HepG2 (cell line): ENCODE measurements at regions not wholly inside any gene's neighbourhood (a gene's known extent, or its start where the extent isn't known, plus 50 kb on each side); places are given as distances from the start of the nearest gene placed in this dataset.

ENCODE experiments used
- ATAC-seq: fragments of 200-7000 bp; cut with Tn5 transposase; 3 replicates; pipeline ENCODE4 v1.9.1; 2020; ENCODE audit warnings: mild to moderate bottlenecking, moderate library complexity
- BruUV-seq: library from RNA; stranded (reverse); fragments of 400-500 nt; replicated peaks from 2 replicates; lab custom pipeline; 2021; lab: Mats Ljungman, UMichigan
- CTCF ChIA-PET: fragments of 300-600 bp; formaldehyde crosslinking; extraction: SDS; loops from one replicate; lab custom pipeline; 2021; ENCODE audit warnings: low total read pairs, inconsistent platforms, low intra/inter-chr PET ratio; lab: Yijun Ruan, JAX
- POLR2A ChIA-PET: fragments of 350-600 bp; sonication (Branson Sonifier 250); formaldehyde crosslinking; loops from one replicate; lab custom pipeline; 2020; ENCODE audit warnings: antibody characterized with exemption, inconsistent platforms; lab: Yijun Ruan, JAX
- DNase-seq: peaks from one replicate; pipeline ENCODE4 v3.0.0-alpha.2; 2015; ENCODE audit warnings: low spot score
- FAIRE-seq: peaks from 3 replicates; lab custom pipeline; 2011; peaks lifted over from hg19 to GRCh38; lab: Jason Lieb, UNC
- H2AFZ ChIP-seq: one replicate; pipeline ENCODE4 v1.6.1; 2011; ENCODE audit warnings: low read length, inconsistent platforms
- H3K27ac ChIP-seq: fragments of 300-600 bp; 3 replicates; pipeline ENCODE4 v1.8.0; 2011; ENCODE audit warnings: mixed run types, mild to moderate bottlenecking, mixed read lengths, low read length, inconsistent platforms; ENCODE audit not compliant: insufficient read depth; ENCODE audit errors: extremely low read length
- H3K27me3 ChIP-seq, 2 experiments: fragments of 200-600 bp in 1 of 2; 2 replicates in 1 of 2; 3 replicates in 1 of 2; pipeline versions ENCODE4 v1.6.0 to v1.8.0; 2011; ENCODE audit warnings: low read length in 2 of 2, mild to moderate bottlenecking in 2 of 2, moderate library complexity in 2 of 2, inconsistent platforms in 1 of 2; ENCODE audit not compliant: insufficient read depth in 2 of 2, control insufficient read depth in 1 of 2
- H3K36me3 ChIP-seq, 2 experiments: fragments of 200-600 bp in 1 of 2; replicated peaks in 1 of 2; 2 replicates in 1 of 2; 3 replicates in 1 of 2; pipeline versions ENCODE4 v1.5.1 to v1.8.0; 2011; ENCODE audit warnings: low read length in 2 of 2, inconsistent platforms in 1 of 2; ENCODE audit not compliant: insufficient read depth in 2 of 2, control insufficient read depth in 1 of 2
- H3K4me1 ChIP-seq: 2 replicates; pipeline ENCODE4 v1.5.1; 2012; ENCODE audit warnings: low read length, inconsistent platforms; ENCODE audit not compliant: insufficient read depth
- H3K4me2 ChIP-seq: 2 replicates; pipeline ENCODE4 v1.6.0; 2011; ENCODE audit warnings: low read depth, low read length, inconsistent platforms
- H3K4me3 ChIP-seq, 3 experiments: fragments of 200-600 bp in 1 of 3; sonication (generic), shearing (Covaris generic) in 1 of 3; replicated peaks in 1 of 3; 2 replicates each; pipeline ENCODE4 v1.5.1; 2011 to 2016; ENCODE audit warnings: low read length in 3 of 3, inconsistent platforms in 2 of 3, low read depth in 2 of 3, mild to moderate bottlenecking in 2 of 3, control low read depth in 1 of 3, mixed read lengths in 1 of 3; ENCODE audit not compliant: insufficient read depth in 1 of 3
- H3K79me2 ChIP-seq: one replicate; pipeline ENCODE4 v1.6.1; 2011; ENCODE audit warnings: low read length, inconsistent platforms; ENCODE audit not compliant: insufficient read depth
- H3K9ac ChIP-seq: 2 replicates; pipeline ENCODE4 v1.6.0; 2011; ENCODE audit warnings: mild to moderate bottlenecking, low read depth, low read length, inconsistent platforms; ENCODE audit not compliant: insufficient read depth
- H3K9me3 ChIP-seq: 2 replicates; pipeline ENCODE4 v1.5.1; 2012; ENCODE audit warnings: mild to moderate bottlenecking, low read length
- H4K20me1 ChIP-seq: 2 replicates; pipeline ENCODE4 v1.6.0; 2011; ENCODE audit warnings: inconsistent platforms, mild to moderate bottlenecking, low read length, moderate library complexity; ENCODE audit not compliant: insufficient read depth
- CAMTA2 ChIP-seq: sonication (generic); formaldehyde crosslinking; IDR thresholded peaks from 2 replicates; pipeline ENCODE4 v1.4.0; 2020; ENCODE audit warnings: mild to moderate bottlenecking, missing genetic modification reagents, borderline replicate concordance
- MXI1 ChIP-seq: IDR thresholded peaks from 3 replicates; pipeline ENCODE4 v1.6.1; 2012; ENCODE audit warnings: low read depth, low read length, inconsistent platforms, borderline replicate concordance
- RAD51 ChIP-seq: fragments of 450-650 bp; IDR thresholded peaks from 2 replicates; pipeline ENCODE4 v1.6.1; 2016; ENCODE audit warnings: borderline replicate concordance
- RARA ChIP-seq: IDR thresholded peaks from 2 replicates; pipeline ENCODE4 v1.6.1; 2016; ENCODE audit warnings: missing genetic modification reagents, missing compliant biosample characterization
- TAF15 ChIP-seq: fragments of 200-400 bp; formaldehyde crosslinking; IDR thresholded peaks from one replicate; pipeline ENCODE4 v1.6.1; 2018; ENCODE audit warnings: mild to moderate bottlenecking, low read depth, low read length; ENCODE audit not compliant: poor library complexity, severe bottlenecking
- ZNF501 ChIP-seq: sonication (generic); formaldehyde crosslinking; IDR thresholded peaks from 2 replicates; pipeline ENCODE4 v1.5.1; 2020; ENCODE audit warnings: mild to moderate bottlenecking, moderate library complexity, missing genetic modification reagents
- ZNF772 ChIP-seq: sonication (generic); formaldehyde crosslinking; IDR thresholded peaks from 2 replicates; pipeline ENCODE4 v1.5.0; 2020; ENCODE audit warnings: mild to moderate bottlenecking, missing genetic modification reagents
- WGBS: methylation state at CpG from one replicate; pipeline ENCODE4 v1.1.6; 2017; ENCODE audit warnings: low lambda C conversion rate; 5-methylcytosine and 5-hydroxymethylcytosine counted together
- in situ Hi-C: cut with HindIII; loops from 2 replicates; pipeline ENCODE4 v1.10.0; 2017; ENCODE audit warnings: low pct_unique_long_range_greater_than_20kb; ENCODE audit not compliant: extremely low pct_ligation_motif_present
- intact Hi-C: fragments of 100-400 bp; cut with micrococcal nuclease; formaldehyde crosslinking; loops from one replicate; pipeline ENCODE4 v1.10.0; 2022; ENCODE audit not compliant: unreplicated experiment
- TF ChIP-seq, protein P1 (sequence below): sonication (generic); formaldehyde crosslinking; IDR thresholded peaks from 2 replicates; pipeline ENCODE4 v1.8.1; 2023; ENCODE audit warnings: missing genetic modification reagents, mild to moderate bottlenecking, borderline replicate concordance
- TF ChIP-seq, protein P2 (sequence below): sonication (generic); formaldehyde crosslinking; IDR thresholded peaks from 2 replicates; pipeline ENCODE4 v1.8.1; 2023; ENCODE audit warnings: mild to moderate bottlenecking, missing genetic modification reagents, borderline replicate concordance
- TF ChIP-seq, protein P3 (sequence below): sonication (generic); formaldehyde crosslinking; IDR thresholded peaks from 2 replicates; pipeline ENCODE4 v1.5.1; 2020; ENCODE audit warnings: mild to moderate bottlenecking, missing genetic modification reagents, borderline replicate concordance

DNA sequence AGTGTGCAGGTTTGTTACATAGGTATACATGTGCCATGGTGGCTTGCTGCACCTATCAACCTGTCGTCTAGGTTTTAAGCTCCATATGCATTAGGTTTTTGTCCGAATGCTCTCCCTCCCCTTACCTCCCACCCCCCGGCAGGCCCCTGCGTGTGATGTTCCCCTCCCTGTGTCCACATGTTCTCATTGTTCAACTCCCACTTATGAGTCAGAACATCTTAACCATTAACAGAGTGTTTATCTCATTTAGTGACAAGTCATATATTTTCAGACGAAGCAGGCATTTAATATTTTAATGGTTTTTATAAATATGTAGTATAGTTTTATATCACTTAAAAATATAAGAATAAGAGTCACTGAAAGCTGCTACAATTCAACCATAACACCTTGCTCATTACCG, 780.5 kb upstream of the ARGLU1 start:
- no peak for DNase-seq
- TF ChIP-seq RARA (CRISPR knock-in tag) = no peak
- BruUV-seq = no TSS peak
- Histone ChIP-seq H3K4me3 (no peak overlapping the region), H3K27me3 (no peaks in the 10 kb centered on the region; a peak in 2 of 5 replicates), H3K4me2 (no peak overlapping the region), H3K9me3 (no peaks in the 10 kb centered on the region), H3K36me3 (no peaks in the 10 kb centered on the region), H3K4me1 (no peaks in the 10 kb centered on the region), H3K9ac (no peak overlapping the region), H3K27ac (no peak overlapping the region), H3K79me2 (no peaks in the 10 kb centered on the region), H4K20me1 (no peaks in the 10 kb centered on the region), H2AFZ (no peak overlapping the region)
- POLR2A ChIA-PET = no interaction called here
- intact Hi-C loops = no loop called here
- CTCF ChIA-PET = no interaction called here
- no peak for FAIRE-seq
- WGBS = 7% methylated on average over 6 of the region's 6 CpGs
- ATAC-seq = no peak
- in situ Hi-C loops = no loop called here

DNA sequence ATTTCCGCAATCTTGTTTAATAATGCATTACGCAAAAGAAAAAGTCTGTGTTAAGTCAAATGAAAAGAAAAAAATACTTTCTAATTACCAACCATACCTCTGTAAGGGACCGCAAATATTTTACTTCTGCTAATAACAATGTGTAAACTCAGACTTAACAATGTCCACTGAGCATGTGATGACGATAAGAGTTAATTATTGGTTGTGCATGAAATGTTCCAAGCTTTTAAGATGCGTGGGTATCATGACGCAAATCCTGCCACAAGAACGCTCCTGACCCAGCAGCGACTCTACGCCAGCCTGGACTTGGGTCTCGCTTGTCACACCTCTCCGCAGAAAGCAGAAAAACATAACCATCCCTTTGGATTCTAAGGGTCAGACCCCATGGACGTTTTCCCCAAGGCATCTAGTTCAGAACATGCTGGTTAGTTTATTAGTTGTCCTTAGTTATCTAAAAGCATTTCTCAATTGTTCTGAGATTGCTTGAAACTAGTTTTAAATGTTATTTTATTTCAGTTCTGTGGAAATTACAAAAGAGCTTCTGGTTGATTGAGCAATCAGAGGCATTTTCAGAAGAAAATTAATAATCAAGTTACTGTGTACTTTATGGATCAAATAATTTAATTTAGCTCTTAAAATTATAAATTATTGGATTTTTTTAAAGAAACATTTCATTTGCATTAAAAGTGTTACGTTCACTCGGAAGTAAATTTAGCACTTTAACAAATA, 779.9 kb upstream of the ARGLU1 start:
- in situ Hi-C loops = no loop called here
- intact Hi-C loops = no loop called here
- Histone ChIP-seq H3K79me2 (no peaks in the 10 kb centered on the region), H3K36me3 (no peaks in the 10 kb centered on the region), H3K27me3 (no peaks in the 10 kb centered on the region; a peak in 2 of 5 replicates), H3K4me2 (no peak overlapping the region), H3K9me3 (0 out of 2 replicates have a peak, but pooled peaks cover 4% of the 10 kb centered on the region), H3K27ac (no peak overlapping the region), H3K4me1 (no peaks in the 10 kb centered on the region), H4K20me1 (no peaks in the 10 kb centered on the region), H2AFZ (no peak overlapping the region), H3K9ac (no peak overlapping the region), H3K4me3 (no peak overlapping the region)
- DNase-seq (no peak), ATAC-seq (no peak), FAIRE-seq (no peak)
- POLR2A ChIA-PET = no interaction called here
- CTCF ChIA-PET = no interaction called here
- 33% methylated on average over 14 of the region's 14 CpGs for WGBS
- TF ChIP-seq RAD51 (no peak), MXI1 (no peak), CAMTA2 (CRISPR knock-in tag) (no peak), TAF15 (no peak), ZNF772 (CRISPR knock-in tag) (no peak), ZNF501 (CRISPR knock-in tag) (no peak)
- TF ChIP-seq, protein P1, sequence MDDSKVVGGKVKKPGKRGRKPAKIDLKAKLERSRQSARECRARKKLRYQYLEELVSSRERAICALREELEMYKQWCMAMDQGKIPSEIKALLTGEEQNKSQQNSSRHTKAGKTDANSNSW = no peak
- TF ChIP-seq, protein P2, sequence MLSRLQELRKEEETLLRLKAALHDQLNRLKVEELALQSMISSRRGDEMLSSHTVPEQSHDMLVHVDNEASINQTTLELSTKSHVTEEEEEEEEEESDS (CRISPR knock-in tag) = no peak
- TF ChIP-seq, protein P3, sequence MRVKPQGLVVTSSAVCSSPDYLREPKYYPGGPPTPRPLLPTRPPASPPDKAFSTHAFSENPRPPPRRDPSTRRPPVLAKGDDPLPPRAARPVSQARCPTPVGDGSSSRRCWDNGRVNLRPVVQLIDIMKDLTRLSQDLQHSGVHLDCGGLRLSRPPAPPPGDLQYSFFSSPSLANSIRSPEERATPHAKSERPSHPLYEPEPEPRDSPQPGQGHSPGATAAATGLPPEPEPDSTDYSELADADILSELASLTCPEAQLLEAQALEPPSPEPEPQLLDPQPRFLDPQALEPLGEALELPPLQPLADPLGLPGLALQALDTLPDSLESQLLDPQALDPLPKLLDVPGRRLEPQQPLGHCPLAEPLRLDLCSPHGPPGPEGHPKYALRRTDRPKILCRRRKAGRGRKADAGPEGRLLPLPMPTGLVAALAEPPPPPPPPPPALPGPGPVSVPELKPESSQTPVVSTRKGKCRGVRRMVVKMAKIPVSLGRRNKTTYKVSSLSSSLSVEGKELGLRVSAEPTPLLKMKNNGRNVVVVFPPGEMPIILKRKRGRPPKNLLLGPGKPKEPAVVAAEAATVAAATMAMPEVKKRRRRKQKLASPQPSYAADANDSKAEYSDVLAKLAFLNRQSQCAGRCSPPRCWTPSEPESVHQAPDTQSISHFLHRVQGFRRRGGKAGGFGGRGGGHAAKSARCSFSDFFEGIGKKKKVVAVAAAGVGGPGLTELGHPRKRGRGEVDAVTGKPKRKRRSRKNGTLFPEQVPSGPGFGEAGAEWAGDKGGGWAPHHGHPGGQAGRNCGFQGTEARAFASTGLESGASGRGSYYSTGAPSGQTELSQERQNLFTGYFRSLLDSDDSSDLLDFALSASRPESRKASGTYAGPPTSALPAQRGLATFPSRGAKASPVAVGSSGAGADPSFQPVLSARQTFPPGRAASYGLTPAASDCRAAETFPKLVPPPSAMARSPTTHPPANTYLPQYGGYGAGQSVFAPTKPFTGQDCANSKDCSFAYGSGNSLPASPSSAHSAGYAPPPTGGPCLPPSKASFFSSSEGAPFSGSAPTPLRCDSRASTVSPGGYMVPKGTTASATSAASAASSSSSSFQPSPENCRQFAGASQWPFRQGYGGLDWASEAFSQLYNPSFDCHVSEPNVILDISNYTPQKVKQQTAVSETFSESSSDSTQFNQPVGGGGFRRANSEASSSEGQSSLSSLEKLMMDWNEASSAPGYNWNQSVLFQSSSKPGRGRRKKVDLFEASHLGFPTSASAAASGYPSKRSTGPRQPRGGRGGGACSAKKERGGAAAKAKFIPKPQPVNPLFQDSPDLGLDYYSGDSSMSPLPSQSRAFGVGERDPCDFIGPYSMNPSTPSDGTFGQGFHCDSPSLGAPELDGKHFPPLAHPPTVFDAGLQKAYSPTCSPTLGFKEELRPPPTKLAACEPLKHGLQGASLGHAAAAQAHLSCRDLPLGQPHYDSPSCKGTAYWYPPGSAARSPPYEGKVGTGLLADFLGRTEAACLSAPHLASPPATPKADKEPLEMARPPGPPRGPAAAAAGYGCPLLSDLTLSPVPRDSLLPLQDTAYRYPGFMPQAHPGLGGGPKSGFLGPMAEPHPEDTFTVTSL = no peak
- no TSS peak for BruUV-seq
